ENCODE measurements at regions not wholly inside any gene's neighbourhood (a gene's known extent, or its start where the extent isn't known, plus 50 kb on each side); places are given as distances from the start of the nearest gene placed in this dataset.

GRCh38 chr11:123344790-123345357 is 85.2 kb upstream of the GRAMD1B start:
- TF ChIP-seq CTCF (conservative IDR thresholded peaks at IDR 0.05) (no peak), ZFX (IDR thresholded peaks at IDR 0.05) (no peak)

Data from C4-2B (cell line).